Inflammatory macrophage treated with lipopolysaccharide for 1 hour (primary cell): ENCODE measurements at regions not wholly inside any gene's neighbourhood (a gene's known extent, or its start where the extent isn't known, plus 50 kb on each side); places are given as distances from the start of the nearest gene placed in this dataset.

Experiments
- DNase-seq, 2 donors: peaks; one replicate each; pipeline ENCODE4 v3.0.0-alpha.2; 2020 to 2022

GRCh38 chr15:58298879-58299850 is 132.6 kb upstream of the LIPC start:
- DNase-seq: peak; percentile 62 to 70

GRCh38 chr15:58302832-58303231 is 129.0 kb upstream of the LIPC start:
- DNase-seq: peak; percentile 56 to 88

- no peak for DNase-seq
These were observed 128.6 kb upstream of the LIPC start for GRCh38 chr15:58303236-58303635.

GRCh38 chr15:58306591-58307312 is 125.0 kb upstream of the LIPC start:
- no peak for DNase-seq

GRCh38 chr15:58307313-58307961 is 124.4 kb upstream of the LIPC start:
- no peak for DNase-seq

- no peak for DNase-seq
These were observed 122.9 kb upstream of the LIPC start for GRCh38 chr15:58308742-58309355.

- DNase-seq: peak; percentile 75 to 99
These were observed 121.5 kb upstream of the LIPC start for GRCh38 chr15:58309963-58310928.

GRCh38 chr15:58311556-58311955 is 120.2 kb upstream of the LIPC start:
- DNase-seq: no peak

- no peak for DNase-seq
These were observed 119.8 kb upstream of the LIPC start for GRCh38 chr15:58312031-58312430.

- no peak for DNase-seq
These were observed 118.5 kb upstream of the LIPC start for GRCh38 chr15:58313304-58313703.

- DNase-seq: no peak
These were observed 117.8 kb upstream of the LIPC start for GRCh38 chr15:58313810-58314592.

- DNase-seq: no peak
These were observed 117.1 kb upstream of the LIPC start for GRCh38 chr15:58314593-58315216.

- DNase-seq: no peak
These were observed 113.3 kb upstream of the LIPC start for GRCh38 chr15:58318517-58318916.

- no peak for DNase-seq
These were observed 110.8 kb upstream of the LIPC start for GRCh38 chr15:58321034-58321433.

- DNase-seq: no peak
These were observed 109.5 kb upstream of the LIPC start for GRCh38 chr15:58322253-58322652.

- DNase-seq: peak in 1 of 2 donors; percentile 18
These were observed 108.5 kb upstream of the LIPC start for GRCh38 chr15:58323321-58323720.

- DNase-seq: no peak
These were observed 107.3 kb upstream of the LIPC start for GRCh38 chr15:58324533-58324932.

GRCh38 chr15:58327958-58328357 is 103.8 kb upstream of the LIPC start:
- no peak for DNase-seq

- DNase-seq: peak; percentile 49 to 84
These were observed 102.6 kb upstream of the LIPC start for GRCh38 chr15:58329211-58329610.
